ENCODE measurements at regions not wholly inside any gene's neighbourhood (a gene's known extent, or its start where the extent isn't known, plus 50 kb on each side); places are given as distances from the start of the nearest gene placed in this dataset.
"Not testable (repeated sequence)": the region's sequence is repeated elsewhere in the genome, so short reads cannot be mapped to it uniquely, and the experiment has no call there.

GRCh38 chr17:83190601-83191387, 111.4 kb downstream of the METRNL start:
- no peak for DNase-seq (ENCODE audit: low read depth in 2 of 2, low spot score in 1 of 2)

DNA sequence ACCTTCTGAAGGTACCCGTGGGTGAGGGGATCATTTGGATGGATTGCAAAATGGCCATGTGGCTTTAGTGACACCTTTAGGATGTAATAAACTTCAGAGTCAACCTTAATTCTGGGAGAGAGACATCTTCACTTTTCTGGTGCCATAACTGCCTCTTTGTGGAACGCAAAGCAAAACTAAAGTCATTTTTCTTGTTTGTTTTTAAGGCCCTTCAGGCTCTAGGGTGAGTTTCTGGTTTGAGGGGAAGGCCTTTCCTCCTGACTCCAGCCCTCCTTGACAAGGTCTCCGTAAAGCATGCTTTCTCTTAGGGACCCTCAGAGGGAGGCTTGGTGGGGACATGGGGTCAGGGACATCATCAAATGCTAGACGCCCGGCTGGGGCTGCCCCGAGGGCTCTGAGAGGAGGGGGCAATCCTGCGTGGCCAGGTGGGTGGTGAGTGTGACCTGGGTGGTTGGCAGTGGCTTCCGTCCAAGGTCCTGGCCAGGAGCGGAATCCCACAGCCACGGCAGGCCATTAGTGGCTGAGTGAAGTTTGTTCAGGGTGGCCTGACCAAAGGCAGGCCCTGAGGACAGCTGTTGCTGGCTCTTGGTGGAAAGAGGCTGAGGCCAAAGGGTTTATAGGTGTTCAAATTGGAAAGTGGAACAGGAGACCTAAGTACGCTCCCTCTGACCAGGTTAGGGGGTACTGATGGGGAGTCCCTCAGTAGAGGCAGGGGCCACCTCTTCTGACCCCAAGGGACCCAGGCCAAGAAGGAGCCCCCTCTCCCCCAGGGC, 112.2 kb downstream of the METRNL start:
- no peak for DNase-seq (ENCODE audit: low read depth in 2 of 2, low spot score in 1 of 2)

DNA sequence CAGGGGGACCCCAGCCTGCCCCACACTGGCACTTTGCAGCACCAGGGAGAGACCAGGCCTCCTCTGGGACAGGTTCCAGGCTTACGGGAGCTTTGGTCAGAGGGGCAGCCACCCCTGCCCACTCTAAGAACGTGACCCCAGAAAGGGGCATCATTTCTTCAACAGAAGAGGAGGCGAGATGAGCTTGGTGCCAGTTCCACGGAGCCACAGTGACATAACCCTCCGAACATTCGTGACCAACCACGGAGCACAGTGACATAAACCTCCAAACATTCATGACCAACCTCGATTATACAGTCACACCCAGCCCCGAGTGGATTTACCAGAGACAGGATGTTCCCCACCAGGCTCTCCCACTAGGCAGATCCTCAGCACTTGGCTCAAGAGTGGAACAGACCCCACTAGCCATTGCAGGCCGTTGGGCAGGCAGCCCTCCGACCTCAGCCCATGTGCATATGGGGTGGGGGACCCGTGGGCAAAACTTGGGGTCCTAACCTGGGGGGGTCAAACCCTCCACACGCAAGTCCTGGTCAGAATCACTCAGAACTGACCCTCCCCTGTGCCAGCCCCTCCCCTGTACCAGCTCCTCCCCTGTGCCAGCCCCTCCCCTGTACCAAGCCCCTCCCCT, 112.9 kb downstream of the METRNL start:
- DNase-seq (ENCODE audit: low read depth in 2 of 2, low spot score in 1 of 2): no peak

GRCh38 chr17:83192789-83193335, 113.5 kb downstream of the METRNL start:
- DNase-seq (ENCODE audit: low read depth in 2 of 2, low spot score in 1 of 2): not testable (repeated sequence)

- DNase-seq (ENCODE audit: low read depth in 2 of 2, low spot score in 1 of 2): no peak
These were observed 114.2 kb downstream of the METRNL start for GRCh38 chr17:83193336-83194185.

DNA sequence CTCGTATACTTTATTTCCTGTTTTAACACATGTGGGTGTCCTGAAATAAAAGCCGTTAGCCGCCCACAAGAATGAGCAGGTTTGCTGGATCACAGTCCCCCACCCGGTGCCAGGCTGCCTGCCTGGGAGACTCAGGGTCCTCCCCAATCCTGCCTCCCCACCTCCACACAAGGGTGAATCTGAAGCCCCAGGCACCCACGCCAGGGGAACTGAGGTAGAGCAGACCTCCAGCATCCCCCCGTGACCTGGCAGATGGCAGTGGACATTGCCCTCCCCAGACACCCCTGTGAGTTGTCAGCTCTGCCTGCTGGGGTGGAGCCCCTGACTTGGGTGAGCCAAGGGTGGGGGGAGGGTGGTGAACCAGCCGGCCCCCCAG, 114.8 kb downstream of the METRNL start:
- DNase-seq (ENCODE audit: low read depth in 2 of 2, low spot score in 1 of 2): no peak

DNA sequence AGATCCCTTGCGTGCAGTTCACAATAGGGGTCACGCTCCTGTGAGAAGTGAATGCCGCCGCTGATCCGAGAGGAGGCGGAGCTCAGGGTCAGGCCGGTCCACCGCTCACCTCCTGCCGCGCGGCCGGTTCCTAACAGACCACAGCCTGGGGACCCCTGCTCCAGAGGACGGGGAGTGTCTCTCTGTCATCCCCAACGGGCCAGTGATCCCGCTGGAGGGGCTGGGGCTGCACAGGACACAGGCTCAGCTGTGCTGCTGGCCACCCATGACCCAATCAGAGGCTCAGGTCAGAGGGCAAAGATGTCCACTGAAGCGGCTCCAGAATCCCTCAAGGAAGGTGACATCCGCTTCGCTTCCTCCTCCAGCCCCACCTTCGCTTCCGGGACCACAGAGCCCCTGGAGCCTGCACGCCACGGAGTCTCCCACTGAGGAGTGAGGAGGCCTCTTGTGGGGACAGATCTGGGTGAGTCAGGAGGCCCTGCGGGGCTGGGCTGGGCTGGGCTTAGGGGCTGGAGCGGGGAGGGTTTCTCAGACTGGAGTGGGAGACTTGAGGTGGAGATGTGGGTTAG, 115.4 kb downstream of the METRNL start:
- no peak for DNase-seq (ENCODE audit: low read depth in 2 of 2, low spot score in 1 of 2)

- DNase-seq (ENCODE audit: low read depth in 2 of 2, low spot score in 1 of 2): no peak
These were observed 116.1 kb downstream of the METRNL start for GRCh38 chr17:83195330-83196023.

DNA sequence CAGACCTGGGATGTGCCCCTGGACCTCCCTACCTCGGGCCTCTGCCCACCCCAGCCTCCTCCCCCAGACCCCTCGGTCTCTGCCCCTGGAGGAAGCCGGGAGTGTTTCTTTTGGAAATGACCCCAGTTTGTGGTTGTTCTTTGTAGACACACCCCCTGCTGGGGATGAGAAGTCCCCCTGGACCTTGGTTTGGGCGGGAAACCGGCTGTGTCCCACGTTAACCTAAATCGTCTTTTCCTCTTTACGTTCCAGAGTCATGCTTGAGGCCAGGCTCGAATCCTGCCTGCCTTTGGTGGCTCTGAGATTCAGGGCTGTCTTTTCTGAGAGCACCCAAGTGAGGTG, 116.6 kb downstream of the METRNL start:
- no peak for DNase-seq (ENCODE audit: low read depth in 2 of 2, low spot score in 1 of 2)

- DNase-seq (ENCODE audit: low read depth in 2 of 2, low spot score in 1 of 2): no peak
These were observed 117.0 kb downstream of the METRNL start for GRCh38 chr17:83196366-83196765.

DNA sequence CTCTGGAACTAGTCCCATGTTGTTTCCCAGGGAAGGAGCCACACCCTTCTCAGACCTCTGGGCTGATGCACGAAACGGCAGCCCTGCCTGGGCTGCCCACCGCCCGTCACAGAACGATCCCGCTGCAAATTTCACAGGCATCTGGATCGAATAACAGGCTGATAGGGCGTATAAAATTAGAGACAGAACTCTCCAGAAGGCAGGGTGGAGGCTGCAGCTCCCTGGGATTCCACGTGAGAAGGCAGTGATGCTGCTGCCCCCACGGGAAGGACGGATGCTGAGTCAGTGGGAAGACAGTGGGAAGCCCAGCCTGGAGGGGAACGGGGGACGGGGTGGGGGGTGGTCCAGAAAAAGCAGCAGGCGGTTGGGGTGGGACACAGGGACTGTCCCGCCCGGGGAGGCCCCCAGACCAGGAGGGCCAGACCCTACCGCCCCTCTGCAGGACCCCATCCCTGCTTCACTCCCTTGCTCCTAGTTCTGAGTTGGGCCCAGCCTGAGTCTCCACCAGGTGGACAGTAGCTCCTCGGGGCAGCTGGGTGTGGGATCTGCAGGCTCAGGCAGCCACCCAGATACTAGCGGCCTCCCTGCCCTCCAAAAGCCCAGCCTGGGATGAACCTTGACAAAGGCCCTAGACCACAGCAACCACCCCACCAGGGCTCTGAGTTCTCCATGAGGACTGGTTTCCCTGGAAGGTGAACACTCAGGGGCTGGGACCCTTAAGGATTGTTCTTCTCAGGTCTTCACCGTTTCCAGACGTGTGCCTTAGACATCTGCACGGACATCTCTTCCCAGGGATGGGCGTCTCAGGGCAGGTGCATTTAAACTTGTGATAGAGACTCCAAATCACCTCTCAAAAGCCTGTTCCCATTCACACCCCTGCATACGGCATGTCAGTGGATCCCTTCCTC, 117.8 kb downstream of the METRNL start:
- DNase-seq (ENCODE audit: low read depth in 2 of 2, low spot score in 1 of 2): no peak

- no peak for DNase-seq (ENCODE audit: low read depth in 2 of 2, low spot score in 1 of 2)
These were observed 119.2 kb downstream of the METRNL start for GRCh38 chr17:83198366-83199341.

DNA sequence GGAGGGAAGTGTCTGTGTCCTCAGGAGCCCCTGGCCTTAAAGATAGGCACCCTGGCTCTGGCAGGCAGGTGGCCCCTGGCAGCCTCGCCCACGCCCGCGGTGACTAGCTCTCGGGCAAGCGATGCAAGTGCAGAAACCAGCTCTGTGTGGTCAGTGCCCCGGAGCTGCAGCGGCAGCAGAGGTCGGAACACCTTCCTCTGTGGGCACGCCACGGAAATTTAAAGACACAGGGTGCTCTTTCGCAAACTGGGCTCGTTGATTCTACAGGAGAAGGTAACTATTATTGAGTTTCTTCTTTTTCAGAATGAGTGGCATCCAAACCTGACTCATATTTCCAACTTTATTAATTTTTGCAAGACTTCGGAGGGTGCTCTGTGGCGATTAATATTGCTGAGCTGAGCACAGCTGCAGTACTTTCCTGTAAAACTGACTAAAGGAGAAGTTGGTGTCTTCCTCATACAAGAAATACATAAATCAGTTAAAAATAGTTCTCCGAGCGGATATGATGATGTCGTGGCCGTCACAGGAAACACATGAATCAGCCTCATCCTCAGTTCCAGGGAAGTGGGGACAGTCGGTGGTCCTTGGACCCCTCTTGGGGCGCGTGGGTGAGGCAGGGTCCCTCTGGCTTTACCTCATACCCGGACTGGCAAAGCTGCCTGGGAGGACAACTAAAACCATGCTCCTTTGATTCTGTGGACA, 120.2 kb downstream of the METRNL start:
- DNase-seq (ENCODE audit: low read depth in 2 of 2, low spot score in 1 of 2): no peak

GRCh38 chr17:83200231-83200699, 120.9 kb downstream of the METRNL start:
- peak; percentile 38 to 54 for DNase-seq (ENCODE audit: low read depth in 2 of 2, low spot score in 1 of 2)

GRCh38 chr17:83200751-83201150, 121.3 kb downstream of the METRNL start:
- DNase-seq (ENCODE audit: low read depth in 2 of 2, low spot score in 1 of 2): no peak

DNA sequence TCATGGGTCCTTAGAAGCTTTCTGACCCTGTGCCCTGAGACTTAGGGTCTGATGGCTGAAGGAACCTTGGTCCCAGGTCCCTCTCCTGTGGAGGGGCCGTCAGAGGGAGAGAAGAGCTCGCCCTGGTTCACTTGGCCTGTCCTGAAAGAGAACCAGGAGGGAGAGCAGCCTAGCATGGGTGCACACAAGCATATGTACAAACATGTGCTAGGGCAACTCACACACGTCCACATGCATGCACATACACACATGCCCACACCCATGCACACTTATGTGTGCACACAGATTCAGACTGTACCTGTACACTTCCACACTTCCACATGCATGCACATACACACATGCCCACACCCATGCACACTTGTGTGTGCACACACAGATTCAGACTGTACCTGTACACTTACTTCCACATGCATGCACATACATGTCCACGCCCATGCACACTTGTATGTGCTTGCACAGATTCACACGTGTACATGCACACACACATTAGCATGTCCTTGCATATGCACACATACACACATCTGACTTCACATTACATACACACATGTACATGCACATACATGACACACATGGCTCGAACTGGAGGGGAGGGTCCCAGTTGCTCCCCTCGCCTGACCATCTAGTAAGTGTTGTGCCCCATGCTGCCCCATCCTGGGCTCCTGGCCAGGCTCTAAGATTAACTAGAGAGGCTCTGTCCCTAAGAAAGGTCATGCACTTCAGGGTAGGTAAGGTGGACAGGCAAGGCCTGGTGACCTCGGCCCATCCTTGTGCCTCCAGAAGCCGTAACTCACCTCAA, 122.0 kb downstream of the METRNL start:
- DNase-seq (ENCODE audit: low read depth in 2 of 2, low spot score in 1 of 2): no peak

All from stimulated activated CD8-positive, alpha-beta memory T cell treated with anti-CD3 and anti-CD28 coated beads, Interleukin-4, amount 100 ng/mL, for 1 hour (primary cell).